ENCODE measurements at regions not wholly inside any gene's neighbourhood (a gene's known extent, or its start where the extent isn't known, plus 50 kb on each side); places are given as distances from the start of the nearest gene placed in this dataset.
"Not testable (repeated sequence)": the region's sequence is repeated elsewhere in the genome, so short reads cannot be mapped to it uniquely, and the experiment has no call there.

DNA sequence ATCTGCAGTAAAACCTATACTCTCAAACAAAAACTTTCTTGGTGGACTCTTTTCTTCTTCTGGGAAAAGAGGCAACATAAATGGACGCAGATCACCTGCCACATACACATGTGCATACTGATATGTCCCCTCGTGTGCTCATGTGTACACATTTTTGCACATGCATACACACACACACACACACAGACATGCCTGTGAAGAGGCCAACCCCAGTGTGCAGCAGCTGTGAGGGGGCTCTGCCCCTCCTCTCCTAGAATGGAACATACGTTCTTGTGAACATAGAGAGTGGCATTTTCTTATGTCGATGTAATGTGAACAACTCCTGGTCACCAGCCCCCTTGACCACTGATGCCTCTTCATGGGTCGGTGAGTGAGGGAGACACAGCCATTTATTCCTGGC is 188.9 kb upstream of the PLGLB2 start:
- not testable (repeated sequence) for DNase-seq

DNA sequence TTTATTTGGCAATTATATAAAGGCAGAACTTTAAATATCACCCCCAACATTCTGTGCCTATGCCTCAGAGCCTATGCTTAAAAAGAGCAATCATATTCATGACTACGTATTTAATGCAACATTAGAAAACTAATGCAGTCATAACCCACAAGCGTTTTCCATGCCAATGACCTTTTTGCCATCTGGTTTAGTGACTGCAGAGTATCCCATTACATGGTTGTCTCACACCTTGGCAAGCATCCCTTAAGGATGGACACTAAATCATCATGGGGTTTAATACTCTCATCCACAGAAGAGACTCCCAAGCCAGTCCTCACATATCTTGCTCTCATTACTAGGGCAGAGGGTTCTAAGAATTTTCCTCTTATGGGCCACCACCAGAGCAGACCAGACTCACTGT is 188.2 kb upstream of the PLGLB2 start:
- not testable (repeated sequence) for DNase-seq

DNA sequence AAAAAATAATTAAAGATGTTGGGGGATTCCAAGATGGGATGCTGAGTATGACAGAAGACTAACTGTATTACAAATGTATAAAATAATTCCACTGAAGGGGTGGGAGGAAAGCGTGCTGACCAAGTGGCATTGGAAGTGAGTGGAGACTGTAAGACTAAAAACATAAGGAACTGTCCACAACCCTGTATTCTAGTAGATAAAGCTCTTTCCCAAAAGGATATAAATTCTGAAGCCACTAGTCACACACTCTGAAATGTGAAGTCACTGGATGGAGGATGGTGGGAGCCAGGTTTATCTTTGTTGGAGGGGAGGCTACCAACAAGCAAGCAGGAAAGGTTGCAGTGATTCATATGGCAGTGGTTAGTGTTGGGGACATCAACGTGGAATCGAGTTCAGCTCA is 182.8 kb upstream of the PLGLB2 start:
- DNase-seq, result not testable (repeated sequence)

DNA sequence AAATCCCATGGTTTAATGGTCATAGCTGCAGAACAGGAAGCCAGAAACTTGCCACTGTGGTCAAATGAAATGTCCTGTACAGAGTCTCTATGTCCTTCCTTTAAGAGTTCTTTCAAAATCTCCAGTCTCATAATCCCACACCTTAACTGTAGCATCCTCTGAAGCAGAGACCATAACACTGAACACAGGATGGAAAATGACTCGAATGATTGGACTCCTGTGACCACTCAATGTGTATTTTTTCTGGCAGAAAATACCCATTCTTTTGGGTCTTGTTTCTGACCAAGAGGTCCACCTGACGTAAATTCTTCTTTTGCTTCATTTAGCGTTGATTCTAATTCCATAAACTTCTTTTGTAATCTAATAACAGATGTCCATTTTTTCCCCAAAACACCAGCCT is 181.4 kb upstream of the PLGLB2 start:
- not testable (repeated sequence) for DNase-seq

DNA sequence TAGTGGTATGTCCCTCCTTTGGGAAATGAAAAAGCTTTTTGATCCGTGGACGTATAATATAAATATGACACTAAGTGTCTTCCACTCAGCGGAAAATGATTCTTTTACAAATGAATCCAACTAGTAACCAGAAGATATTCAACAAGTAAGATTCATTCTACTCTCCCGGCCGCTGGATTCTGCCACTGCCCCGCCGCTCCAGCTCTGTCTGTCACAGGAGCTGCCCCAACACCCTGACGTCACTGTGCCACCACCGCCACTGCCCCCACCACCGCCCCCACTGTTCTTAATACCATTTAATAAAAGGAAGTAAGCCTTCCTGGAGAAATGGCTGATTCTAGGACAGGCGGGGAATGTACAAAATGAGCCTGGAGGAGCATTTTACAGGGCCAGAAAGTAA is 180.8 kb upstream of the PLGLB2 start:
- not testable (repeated sequence) for DNase-seq

DNA sequence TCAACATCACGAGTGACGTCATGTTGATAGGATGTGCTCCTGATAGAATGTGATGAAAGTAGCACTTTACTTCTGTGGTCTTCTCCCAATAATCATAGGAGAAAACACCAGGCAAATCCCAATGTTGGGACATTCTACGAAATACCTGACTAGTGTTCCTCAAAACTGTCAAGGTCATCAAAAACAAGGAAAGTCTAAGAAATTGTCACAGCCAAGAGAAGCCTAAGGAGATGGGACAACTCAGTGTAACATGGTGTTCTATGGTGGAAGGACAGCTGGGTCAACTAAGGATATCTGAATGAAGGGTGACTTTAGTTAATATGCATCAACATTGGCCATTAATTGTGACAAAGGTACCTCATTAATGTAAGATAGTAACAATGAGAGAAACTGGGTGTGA is 180.0 kb upstream of the PLGLB2 start:
- not testable (repeated sequence) for DNase-seq

DNA sequence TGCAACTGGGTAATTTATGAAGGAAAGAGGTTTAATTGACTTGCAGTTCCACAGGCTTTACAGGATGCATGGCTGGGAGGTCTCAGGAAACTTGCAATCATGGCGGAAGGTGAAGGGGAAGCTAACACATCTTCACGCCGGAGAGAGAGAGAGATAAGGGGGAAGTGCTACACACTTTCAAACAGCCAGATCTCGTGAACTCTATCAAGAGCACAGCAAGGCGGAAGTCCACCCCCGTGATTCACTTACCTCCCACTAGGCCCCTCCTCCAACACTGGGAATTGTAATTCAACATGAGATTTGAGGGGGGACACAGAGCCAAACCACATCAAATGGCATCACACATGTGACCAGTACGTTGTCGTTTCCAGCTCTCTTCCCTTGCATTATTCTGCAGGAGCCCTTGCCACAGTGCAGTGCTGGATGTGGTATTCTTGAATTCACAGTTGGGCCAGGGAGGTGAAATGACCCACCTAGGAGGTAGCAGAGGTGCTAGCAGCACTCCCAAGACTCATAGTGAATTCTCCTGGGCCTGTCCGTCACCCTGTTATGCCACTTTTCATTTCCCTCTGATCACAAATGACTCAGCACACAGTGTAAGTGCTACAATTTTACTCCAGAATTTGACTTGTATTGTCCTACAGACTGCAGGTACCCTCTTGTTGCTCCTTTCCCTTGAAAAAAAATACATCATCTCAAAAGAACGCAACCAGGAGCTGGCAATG is 179.2 kb upstream of the PLGLB2 start:
- DNase-seq, result not testable (repeated sequence)

DNA sequence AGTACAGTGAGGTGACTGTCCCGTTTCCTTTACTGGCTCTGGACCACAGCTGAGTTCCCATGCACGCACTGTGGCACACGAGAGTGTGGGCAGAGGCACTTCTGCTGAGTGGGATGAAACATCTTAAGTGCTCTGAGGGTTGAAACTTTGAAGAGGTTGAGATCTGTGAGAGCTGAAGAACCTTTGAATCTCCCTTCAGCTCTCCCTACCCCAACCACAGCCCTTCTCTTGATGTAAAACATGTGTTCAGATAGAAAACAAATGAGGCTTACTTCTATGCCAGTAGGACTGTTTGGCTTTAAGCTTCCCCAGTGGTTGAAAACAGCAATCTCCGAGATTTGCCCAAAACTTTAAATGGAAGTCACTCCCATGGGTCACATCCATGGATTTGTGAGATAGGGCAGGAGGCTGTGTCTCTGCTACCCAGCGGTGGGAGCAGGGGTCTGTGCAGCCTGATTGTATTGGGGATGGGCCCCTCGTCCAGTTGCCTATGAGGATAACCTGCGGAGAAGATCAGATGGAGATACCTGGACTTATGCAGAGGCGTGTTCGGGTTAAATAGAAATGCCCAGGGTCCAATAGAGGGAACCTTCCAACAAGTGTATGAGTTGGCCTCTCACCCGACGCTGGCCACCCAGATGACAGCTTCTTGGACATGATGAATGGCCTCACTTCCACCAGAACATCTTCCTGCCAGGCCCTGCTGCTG is 178.0 kb upstream of the PLGLB2 start:
- not testable (repeated sequence) for DNase-seq

DNA sequence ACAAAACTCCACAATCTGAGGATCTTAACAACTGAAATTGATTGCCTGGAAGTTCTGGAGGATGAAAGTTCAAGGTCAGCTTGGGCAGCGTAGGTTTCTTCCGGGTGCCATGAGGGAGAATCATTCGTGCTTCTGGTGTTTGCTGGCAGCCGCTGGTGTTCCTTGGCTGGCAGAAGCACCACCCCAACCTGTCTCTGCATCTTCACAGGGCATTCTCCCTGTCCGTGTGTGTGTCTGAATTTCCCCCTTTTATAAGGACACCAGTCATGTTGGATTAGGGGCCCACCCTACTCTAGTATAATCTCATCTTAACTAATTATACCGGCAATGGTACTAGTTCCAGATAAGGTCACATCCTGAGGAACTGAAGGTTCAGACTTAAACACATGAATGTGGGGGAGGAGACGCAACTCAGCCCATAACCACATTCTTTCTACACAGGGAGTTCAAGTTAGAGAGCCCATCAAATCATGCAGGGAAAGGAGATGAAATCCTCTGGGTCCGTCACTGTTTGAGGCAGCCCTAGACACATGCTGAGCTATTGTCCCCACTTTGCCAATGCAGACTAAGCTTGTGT is 175.9 kb upstream of the PLGLB2 start:
- not testable (repeated sequence) for DNase-seq

DNA sequence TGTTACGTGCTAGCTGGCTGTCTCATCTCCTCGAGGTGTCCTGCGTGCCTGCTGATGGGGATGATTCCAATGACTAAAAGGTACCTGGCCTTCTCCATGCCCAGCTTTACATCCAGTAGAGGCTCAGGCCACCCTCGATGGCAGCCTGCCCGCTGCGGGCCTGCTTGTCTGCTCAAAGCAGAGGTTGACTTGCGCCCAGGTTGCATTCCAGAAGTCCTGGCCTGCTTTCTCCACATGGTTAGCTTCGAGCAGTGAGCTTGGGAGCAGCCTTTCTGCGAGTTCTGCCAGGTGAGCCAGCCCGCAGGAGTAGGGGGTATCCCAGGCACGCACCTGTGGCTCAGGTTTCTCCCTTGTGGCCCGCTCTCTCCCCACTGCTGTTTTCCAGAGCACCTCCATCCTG is 175.0 kb upstream of the PLGLB2 start:
- not testable (repeated sequence) for DNase-seq

DNA sequence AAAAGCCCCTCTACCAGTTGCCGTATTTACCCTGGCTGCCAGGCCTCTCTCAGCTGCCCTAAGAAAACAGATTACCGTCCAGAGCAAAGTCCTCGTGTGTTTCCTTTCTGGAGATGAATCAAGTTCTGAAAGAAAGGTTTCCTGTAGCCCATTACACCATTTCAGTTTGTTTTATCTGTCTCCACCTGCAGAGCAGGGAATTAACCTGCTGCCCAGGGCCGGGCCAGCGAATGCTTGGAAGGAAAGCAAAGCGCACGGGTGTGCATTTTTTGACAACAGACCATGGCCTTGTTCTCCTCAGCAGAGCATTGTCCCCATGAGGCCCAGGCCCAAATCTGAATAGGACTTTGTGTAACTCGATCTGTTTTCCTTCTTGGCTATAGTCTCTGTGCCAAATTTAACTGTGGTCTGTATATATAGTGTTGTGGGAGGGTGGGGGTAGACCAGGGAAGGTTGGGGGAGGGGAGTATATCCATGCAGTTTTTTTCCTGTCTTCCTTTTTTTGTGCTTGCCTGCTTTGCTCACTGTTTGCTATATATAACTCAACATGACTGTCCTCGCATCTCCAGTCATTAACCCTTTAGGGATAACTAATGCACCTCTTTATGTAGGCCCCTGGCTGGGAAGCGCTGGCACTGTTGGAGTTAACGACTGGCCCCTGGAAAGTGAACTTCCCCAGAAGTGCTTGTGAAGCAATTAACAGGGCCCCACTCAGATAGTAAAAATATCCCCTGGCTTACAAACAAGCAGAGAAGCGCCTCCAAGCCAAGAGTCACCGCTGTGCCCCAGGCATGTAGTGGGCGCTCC is 174.3 kb upstream of the PLGLB2 start:
- DNase-seq, result not testable (repeated sequence)

DNA sequence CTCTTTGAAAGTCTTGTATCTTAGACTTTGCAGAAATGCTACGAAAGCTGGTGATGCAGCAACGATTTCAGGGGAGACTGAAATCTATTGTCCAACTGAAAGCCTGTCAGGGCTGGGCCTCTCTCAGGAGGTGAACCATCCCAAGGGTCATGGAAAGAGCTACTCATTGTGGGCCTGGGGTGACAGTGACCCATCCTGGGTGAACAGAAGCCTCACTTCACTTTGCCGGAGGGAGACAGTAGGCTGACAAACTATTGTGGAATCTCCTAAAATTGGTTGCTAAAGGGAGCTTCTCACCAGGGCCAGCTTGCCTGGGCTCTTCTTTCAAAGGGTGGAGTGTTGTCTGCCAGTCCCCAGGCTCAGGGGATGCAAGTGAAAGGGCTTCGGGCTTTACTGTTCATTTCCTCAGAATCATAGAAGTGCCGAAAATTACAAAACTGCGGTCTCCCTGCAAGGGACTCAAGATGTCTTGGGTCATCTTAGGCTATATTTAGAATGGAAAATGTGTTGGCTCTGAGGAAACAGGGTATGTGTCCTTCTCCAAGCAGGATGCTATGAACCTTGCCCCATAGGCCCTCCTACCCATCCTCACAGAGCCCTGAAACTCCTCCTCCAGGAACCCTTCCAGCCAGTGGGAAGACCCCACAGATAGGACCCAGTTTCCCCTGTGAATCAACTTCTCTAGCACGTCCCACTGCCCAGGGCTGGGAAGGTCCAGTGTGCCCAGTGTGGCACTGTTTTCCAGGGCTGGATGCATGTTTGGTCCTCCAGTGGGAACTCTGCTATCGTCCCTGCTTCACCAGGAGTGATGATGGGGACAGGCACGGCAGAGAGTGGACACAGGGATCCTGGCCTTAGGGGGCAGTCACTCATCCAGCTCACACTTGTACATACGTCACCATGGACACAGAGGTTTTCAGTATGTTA is 173.4 kb upstream of the PLGLB2 start:
- not testable (repeated sequence) for DNase-seq

DNA sequence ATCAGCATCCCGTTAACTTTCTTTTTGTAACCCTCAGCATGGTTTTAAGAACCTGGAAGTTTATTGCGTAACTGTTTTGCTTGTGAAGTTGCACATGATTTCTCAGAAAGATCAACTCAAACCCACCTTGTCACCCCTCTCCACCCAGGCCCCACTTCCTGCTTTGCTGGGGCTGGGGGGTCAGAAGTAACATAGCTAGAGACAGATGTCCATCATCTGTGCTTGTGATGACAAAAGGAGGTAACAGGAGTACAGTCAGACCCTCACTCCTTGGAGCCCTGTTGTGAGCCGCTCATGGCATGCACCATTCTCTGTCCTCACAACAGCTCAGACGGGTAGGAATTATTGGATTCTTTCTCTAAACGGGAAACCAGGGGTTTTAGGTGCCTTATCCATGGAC is 172.7 kb upstream of the PLGLB2 start:
- not testable (repeated sequence) for DNase-seq

DNA sequence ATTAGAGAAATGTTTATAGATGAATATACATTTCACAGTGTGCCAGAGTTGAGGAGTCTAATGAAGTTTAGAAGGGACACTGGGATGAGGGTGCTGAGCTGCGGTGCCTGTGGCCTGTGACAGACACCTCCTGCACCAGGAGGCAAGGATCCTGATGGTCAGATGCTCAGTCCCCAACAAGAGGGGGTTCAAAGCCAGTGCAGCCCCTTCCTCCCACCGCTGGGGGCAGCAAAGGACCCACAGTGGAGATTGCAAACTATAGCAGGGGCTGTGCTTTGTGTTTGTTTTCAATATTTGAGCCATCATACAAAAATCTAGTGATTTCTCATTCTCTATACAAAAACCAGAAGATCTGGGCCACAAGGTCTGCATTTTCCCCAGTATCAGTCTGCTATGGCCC is 170.5 kb upstream of the PLGLB2 start:
- DNase-seq, result not testable (repeated sequence)

DNA sequence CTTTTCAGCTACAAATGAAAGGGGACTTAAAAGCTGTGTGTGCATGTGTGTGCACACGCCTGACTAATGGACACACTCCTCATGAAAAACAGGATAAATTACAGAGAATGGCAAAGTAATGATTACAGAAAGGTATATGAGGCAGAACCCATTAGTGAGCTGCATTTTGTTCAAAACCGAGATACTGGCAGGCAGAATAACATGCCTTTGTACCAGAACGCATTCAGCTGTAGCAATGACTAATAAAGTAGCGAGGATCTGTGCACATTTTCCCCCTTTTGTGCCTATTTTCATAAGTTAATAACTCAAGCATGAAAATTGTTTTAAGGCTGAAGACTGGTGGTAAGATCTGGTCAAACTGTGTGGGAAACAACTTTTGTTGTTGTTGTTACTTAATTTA is 165.7 kb upstream of the PLGLB2 start:
- DNase-seq, result not testable (repeated sequence)

DNA sequence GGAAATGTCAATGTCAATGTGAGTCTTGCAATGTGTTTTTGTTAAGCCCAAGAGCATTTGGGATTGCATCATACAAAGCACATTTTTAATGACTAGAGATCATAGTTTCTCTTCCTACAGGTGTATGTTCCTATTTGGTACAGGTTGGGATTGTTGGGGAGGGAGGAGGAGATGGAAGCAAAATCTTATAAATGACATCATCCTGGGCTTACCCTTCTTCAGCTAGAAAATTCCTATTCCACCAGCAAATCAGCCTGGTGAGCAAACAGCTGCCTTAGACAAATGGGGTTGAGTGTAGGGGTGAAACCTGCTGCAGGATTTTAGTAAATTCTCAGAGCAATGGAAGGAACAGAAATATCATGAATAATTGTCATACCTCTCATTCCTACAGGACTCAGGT is 165.3 kb upstream of the PLGLB2 start:
- DNase-seq, result not testable (repeated sequence)

DNA sequence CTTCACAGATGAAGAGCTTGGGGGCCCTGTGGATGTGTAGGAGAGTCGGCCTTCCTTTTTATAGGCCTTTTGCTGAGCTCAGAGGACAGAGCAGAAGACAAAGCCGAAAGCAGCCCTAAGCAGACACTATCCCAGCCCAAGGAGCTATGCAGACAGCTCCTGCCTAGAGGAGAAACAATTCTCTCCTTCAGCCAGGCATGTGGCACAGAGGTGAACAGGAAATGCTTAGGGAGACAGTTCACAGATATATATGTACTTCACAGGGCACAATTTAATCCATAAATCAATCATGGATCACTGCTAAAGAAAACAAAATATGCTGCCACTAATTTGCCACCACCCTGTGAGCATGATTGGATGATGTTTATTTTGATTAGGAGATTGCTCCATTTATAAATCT is 164.5 kb upstream of the PLGLB2 start:
- DNase-seq, result not testable (repeated sequence)

DNA sequence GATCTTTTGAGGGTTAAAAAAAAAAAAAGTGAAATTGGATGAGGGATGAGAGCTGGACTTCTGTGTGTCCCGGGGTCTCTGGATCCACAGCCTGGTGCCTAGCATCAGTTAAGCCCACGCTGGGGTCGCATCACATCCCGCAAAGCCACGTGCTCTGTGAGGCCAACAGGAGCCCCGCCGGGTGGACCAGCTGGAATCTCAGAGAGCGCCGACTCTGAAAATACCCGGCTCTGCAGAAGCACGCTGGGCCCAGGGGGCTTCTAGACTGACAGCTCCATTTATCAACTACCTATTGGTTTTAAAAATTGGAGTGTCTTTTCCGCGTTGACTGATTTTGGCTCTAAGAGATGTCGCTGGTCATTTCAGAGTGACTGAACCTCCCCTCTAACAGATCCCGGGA is 164.1 kb upstream of the PLGLB2 start:
- DNase-seq, result not testable (repeated sequence)

DNA sequence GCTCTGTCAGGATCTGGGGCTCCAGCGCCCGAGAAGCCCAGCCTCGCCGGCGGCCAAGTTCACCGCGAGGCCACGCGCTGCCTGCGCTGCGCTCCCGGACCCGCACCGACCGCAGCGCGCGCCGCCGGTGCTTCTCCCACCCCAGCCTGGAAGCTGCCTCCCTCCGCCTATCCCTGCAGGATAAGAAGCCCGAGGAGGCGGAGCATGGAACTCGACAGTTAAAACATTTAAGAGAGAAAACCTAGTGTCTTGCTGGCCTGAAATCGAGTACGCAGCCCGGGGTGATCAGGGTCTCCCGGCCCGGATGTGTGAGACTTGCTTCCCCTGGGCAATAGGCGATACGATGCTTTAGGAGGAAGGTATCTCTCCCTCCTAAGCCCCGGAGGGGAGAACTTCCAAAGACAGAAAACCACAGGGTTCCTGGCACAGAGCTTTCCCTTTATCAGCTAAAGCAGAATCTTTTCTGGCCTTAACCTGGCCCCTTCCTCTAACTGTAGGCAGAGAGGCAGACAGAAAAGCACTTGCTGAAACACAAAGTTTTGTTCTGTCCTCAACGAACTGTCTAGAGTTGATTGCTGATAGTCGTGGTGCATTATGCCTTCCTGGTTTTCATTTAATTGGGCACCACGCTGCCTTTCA is 163.5 kb upstream of the PLGLB2 start:
- not testable (repeated sequence) for DNase-seq

DNA sequence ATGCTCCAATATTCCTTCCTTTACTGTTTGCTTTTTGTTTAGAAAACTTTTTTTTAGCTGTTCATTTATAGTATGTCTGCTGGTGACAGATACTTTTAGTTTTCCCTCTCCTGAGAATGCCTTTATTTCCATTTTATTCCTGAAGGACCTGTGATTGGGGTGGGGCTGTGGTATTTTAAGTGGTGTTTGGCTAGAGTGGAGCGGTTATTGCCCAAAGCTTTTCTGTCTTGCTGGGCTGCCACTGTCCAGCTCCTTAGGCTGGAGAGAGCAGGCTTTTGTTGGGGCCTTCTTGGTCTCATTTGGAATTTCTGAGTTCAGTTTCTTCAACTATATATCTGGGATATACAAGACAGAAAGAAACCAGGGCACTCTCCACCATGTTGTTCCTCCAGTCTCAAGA is 160.0 kb upstream of the PLGLB2 start:
- not testable (repeated sequence) for DNase-seq

DNA sequence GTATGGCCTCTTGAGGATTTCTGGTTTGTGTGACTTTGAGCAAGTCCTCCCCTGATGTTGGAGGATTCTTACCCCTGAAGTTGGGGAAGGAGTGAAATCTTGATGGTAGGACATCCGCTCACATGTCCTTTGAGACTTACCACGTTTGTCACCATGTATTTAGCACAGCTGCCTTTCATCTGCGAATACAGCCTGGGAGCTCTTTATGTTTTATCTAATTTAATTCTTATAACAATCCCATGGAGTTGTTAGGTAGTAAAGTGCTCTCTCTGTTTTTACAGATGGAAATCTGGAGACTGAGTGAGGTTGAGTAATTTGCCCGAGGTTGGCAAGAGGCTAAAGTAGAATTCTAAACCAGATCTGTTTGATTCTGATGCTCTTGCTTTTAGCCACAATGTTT is 154.9 kb upstream of the PLGLB2 start:
- DNase-seq, result not testable (repeated sequence)
